Mesothelial cell of epicardium (in vitro differentiated cells): ENCODE measurements at regions not wholly inside any gene's neighbourhood (a gene's known extent, or its start where the extent isn't known, plus 50 kb on each side); places are given as distances from the start of the nearest gene placed in this dataset.

Experiments
- DNase-seq, 2 experiments: peaks; one replicate each; pipeline ENCODE4 v3.0.0; 2021; ENCODE audit warnings: low spot score in 2 of 2; ENCODE audit not compliant: unreplicated experiment in 2 of 2
- H3K27ac Mint-ChIP-seq: 2 replicates; pipeline ENCODE4 v1.8.0; 2021; ENCODE audit warnings: mixed read lengths
- H3K27me3 Mint-ChIP-seq: 2 replicates; pipeline ENCODE4 v1.8.0; 2021; ENCODE audit warnings: low read depth, mixed read lengths
- H3K36me3 Mint-ChIP-seq: 2 replicates; pipeline ENCODE4 v1.8.0; 2021; ENCODE audit warnings: mixed read lengths
- H3K4me1 Mint-ChIP-seq: 2 replicates; pipeline ENCODE4 v1.8.0; 2021; ENCODE audit warnings: mixed read lengths
- H3K4me3 Mint-ChIP-seq: 2 replicates; pipeline ENCODE4 v1.8.0; 2021; ENCODE audit warnings: mild to moderate bottlenecking, moderate library complexity, mixed read lengths
- H3K9me3 Mint-ChIP-seq: 2 replicates; pipeline ENCODE4 v1.8.0; 2021; ENCODE audit warnings: mixed read lengths
- CTCF ChIP-seq: fragments of 200-600 bp; sonication (generic); IDR thresholded peaks from one replicate; pipeline ENCODE4 v1.5.0; 2021; ENCODE audit warnings: antibody characterized with exemption; ENCODE audit not compliant: unreplicated experiment

- no peak for DNase-seq
- Mint-ChIP-seq H3K27me3 (peaks cover 4% of the 10 kb centered on the region), H3K4me3 (no peak overlapping the region), H3K4me1 (no peaks in the 10 kb centered on the region), H3K9me3 (no peaks in the 10 kb centered on the region), H3K27ac (no peak overlapping the region), H3K36me3 (no peaks in the 10 kb centered on the region)
- no peak for TF ChIP-seq CTCF
Observed at GRCh38 chr10:2012209-2012608, 274.9 kb upstream of the ADARB2 start.

- Mint-ChIP-seq H3K27me3 (peaks cover 9% of the 10 kb centered on the region), H3K9me3 (peaks cover 4% of the 10 kb centered on the region), H3K36me3 (no peaks in the 10 kb centered on the region), H3K27ac (no peak overlapping the region), H3K4me3 (no peak overlapping the region), H3K4me1 (no peaks in the 10 kb centered on the region)
- no peak for DNase-seq
- TF ChIP-seq CTCF: no peak
Observed at GRCh38 chr10:2011106-2011716, 273.9 kb upstream of the ADARB2 start.

GRCh38 chr10:2005546-2005945, 268.2 kb upstream of the ADARB2 start:
- no peak overlapping the region for H3K27ac Mint-ChIP-seq

GRCh38 chr10:1992930-1993329, 255.6 kb upstream of the ADARB2 start:
- Mint-ChIP-seq H3K4me1 (no peaks in the 10 kb centered on the region), H3K9me3 (peaks cover 15% of the 10 kb centered on the region), H3K4me3 (no peak overlapping the region), H3K27me3 (no peaks in the 10 kb centered on the region), H3K36me3 (no peaks in the 10 kb centered on the region), H3K27ac (no peak overlapping the region)
- DNase-seq: no peak
- no peak for TF ChIP-seq CTCF

More at GRCh38 chr10:2005546-2005945, 268.2 kb upstream of the ADARB2 start:
- Mint-ChIP-seq H3K36me3 (no peaks in the 10 kb centered on the region), H3K4me1 (no peaks in the 10 kb centered on the region), H3K9me3 (peaks cover 4% of the 10 kb centered on the region), H3K4me3 (no peak overlapping the region), H3K27me3 (peaks cover 13% of the 10 kb centered on the region)
- no peak for DNase-seq
- no peak for TF ChIP-seq CTCF

- peaks cover 8% of the 10 kb centered on the region for H3K9me3 Mint-ChIP-seq
Observed at GRCh38 chr10:1989090-1989489, 251.8 kb upstream of the ADARB2 start.

More at GRCh38 chr10:1989090-1989489, 251.8 kb upstream of the ADARB2 start:
- Mint-ChIP-seq H3K27ac (no peak overlapping the region), H3K4me1 (no peaks in the 10 kb centered on the region), H3K4me3 (no peak overlapping the region), H3K36me3 (no peaks in the 10 kb centered on the region), H3K27me3 (peaks cover 2% of the 10 kb centered on the region)
- no peak for TF ChIP-seq CTCF
- DNase-seq: no peak
